ENCODE measurements at regions not wholly inside any gene's neighbourhood (a gene's known extent, or its start where the extent isn't known, plus 50 kb on each side); places are given as distances from the start of the nearest gene placed in this dataset.

- Histone ChIP-seq H3K4me1 (ENCODE audit: control insufficient read depth in 1 of 2, insufficient read depth in 2 of 2, low read length in 2 of 2) (no peaks in the 10 kb centered on the region), H2AFZ (ENCODE audit: insufficient read depth, low read length, poor library complexity) (no peak overlapping the region), H2AK5ac (ENCODE audit: low read length) (no peak overlapping the region), H3K4me2 (ENCODE audit: low read length) (no peak overlapping the region), H3K23ac (ENCODE audit: low read length) (no peak overlapping the region), H2BK5ac (ENCODE audit: low read depth, low read length, poor library complexity) (no peak overlapping the region), H3K27ac (ENCODE audit: low read depth, low read length) (no peak overlapping the region), H3K14ac (ENCODE audit: low read length) (no peak overlapping the region), H3K4ac (ENCODE audit: low read depth, low read length) (no peak overlapping the region), H3K9ac (ENCODE audit: low read length) (no peak overlapping the region), H3K18ac (ENCODE audit: low read length) (no peak overlapping the region), H3K79me1 (ENCODE audit: low read length) (no peaks in the 10 kb centered on the region), H4K8ac (ENCODE audit: low read depth, low read length) (no peak overlapping the region), H3K4me3 (ENCODE audit: low read depth, low read length) (no peak overlapping the region), H3K27me3 (ENCODE audit: insufficient read depth, low read length) (no peaks in the 10 kb centered on the region), H3K79me2 (ENCODE audit: control insufficient read depth, insufficient read depth, low read length, poor library complexity) (no peaks in the 10 kb centered on the region), H4K12ac (ENCODE audit: low read depth, low read length) (no peak overlapping the region), H2BK120ac (ENCODE audit: insufficient read depth, low read length, poor library complexity) (no peak overlapping the region), H3K36me3 (ENCODE audit: control insufficient read depth in 1 of 2, insufficient read depth in 2 of 2, low read length in 2 of 2) (no peaks in the 10 kb centered on the region), H4K91ac (ENCODE audit: low read depth, low read length) (no peak overlapping the region), H2BK12ac (ENCODE audit: low read length) (no peak overlapping the region), H3K9me3 (ENCODE audit: insufficient read depth, low read depth, low read length) (no peaks in the 10 kb centered on the region)
- whole genome bisulfite sequencing (ENCODE audit: extremely low coverage, insufficient coverage, insufficient read length), result no CpG with 5 or more reads among the region's 5 CpGs
- no peak for DNase-seq
Observed at GRCh38 chr1:208743361-208743760, 499.2 kb upstream of the PLXNA2 start.

GRCh38 chr1:208747979-208748378, 503.8 kb upstream of the PLXNA2 start:
- H3K4me1 ChIP-seq (ENCODE audit: control insufficient read depth in 1 of 2, insufficient read depth in 2 of 2, low read length in 2 of 2), result no peaks in the 10 kb centered on the region
- no peaks in the 10 kb centered on the region for H3K79me1 ChIP-seq (ENCODE audit: low read length)
- no peak overlapping the region for H4K8ac ChIP-seq (ENCODE audit: low read depth, low read length)
- no peak overlapping the region for H3K4me3 ChIP-seq (ENCODE audit: low read depth, low read length)
- no peak overlapping the region for H3K4ac ChIP-seq (ENCODE audit: low read depth, low read length)
- H2BK5ac ChIP-seq (ENCODE audit: low read depth, low read length, poor library complexity), result no peak overlapping the region
- no peak overlapping the region for H4K91ac ChIP-seq (ENCODE audit: low read depth, low read length)
- WGBS (ENCODE audit: extremely low coverage, insufficient coverage, insufficient read length), result no CpG with 5 or more reads among the region's 6 CpGs
- H2BK12ac ChIP-seq (ENCODE audit: low read length), result no peak overlapping the region
- H3K79me2 ChIP-seq (ENCODE audit: control insufficient read depth, insufficient read depth, low read length, poor library complexity), result no peaks in the 10 kb centered on the region
- H3K9ac ChIP-seq (ENCODE audit: low read length), result no peak overlapping the region
- H3K36me3 ChIP-seq (ENCODE audit: control insufficient read depth in 1 of 2, insufficient read depth in 2 of 2, low read length in 2 of 2), result no peaks in the 10 kb centered on the region
- no peak overlapping the region for H4K12ac ChIP-seq (ENCODE audit: low read depth, low read length)
- no peak overlapping the region for H3K27ac ChIP-seq (ENCODE audit: low read depth, low read length)
- no peaks in the 10 kb centered on the region for H3K9me3 ChIP-seq (ENCODE audit: insufficient read depth, low read depth, low read length)
- H3K27me3 ChIP-seq (ENCODE audit: insufficient read depth, low read length), result no peaks in the 10 kb centered on the region
- no peak overlapping the region for H2AK5ac ChIP-seq (ENCODE audit: low read length)
- H3K4me2 ChIP-seq (ENCODE audit: low read length), result no peak overlapping the region
- H3K14ac ChIP-seq (ENCODE audit: low read length), result no peak overlapping the region
- no peak overlapping the region for H2AFZ ChIP-seq (ENCODE audit: insufficient read depth, low read length, poor library complexity)
- no peak for DNase-seq
- no peak overlapping the region for H3K23ac ChIP-seq (ENCODE audit: low read length)
- H2BK120ac ChIP-seq (ENCODE audit: insufficient read depth, low read length, poor library complexity), result no peak overlapping the region
- H3K18ac ChIP-seq (ENCODE audit: low read length), result no peak overlapping the region

- no peak overlapping the region for H3K4ac ChIP-seq (ENCODE audit: low read depth, low read length)
- no peak for DNase-seq
- no peaks in the 10 kb centered on the region for H3K9me3 ChIP-seq (ENCODE audit: insufficient read depth, low read depth, low read length)
- H3K27me3 ChIP-seq (ENCODE audit: insufficient read depth, low read length), result no peaks in the 10 kb centered on the region
- no peak overlapping the region for H3K4me3 ChIP-seq (ENCODE audit: low read depth, low read length)
- H3K36me3 ChIP-seq (ENCODE audit: control insufficient read depth in 1 of 2, insufficient read depth in 2 of 2, low read length in 2 of 2), result no peaks in the 10 kb centered on the region
- H3K14ac ChIP-seq (ENCODE audit: low read length), result no peak overlapping the region
- no peak overlapping the region for H3K9ac ChIP-seq (ENCODE audit: low read length)
- no peak overlapping the region for H2BK12ac ChIP-seq (ENCODE audit: low read length)
- H3K27ac ChIP-seq (ENCODE audit: low read depth, low read length), result no peak overlapping the region
- no peaks in the 10 kb centered on the region for H3K79me1 ChIP-seq (ENCODE audit: low read length)
- H4K91ac ChIP-seq (ENCODE audit: low read depth, low read length), result no peak overlapping the region
- no CpG with 5 or more reads among the region's 6 CpGs for WGBS (ENCODE audit: extremely low coverage, insufficient coverage, insufficient read length)
- H3K18ac ChIP-seq (ENCODE audit: low read length), result no peak overlapping the region
- H2AK5ac ChIP-seq (ENCODE audit: low read length), result no peak overlapping the region
- H3K79me2 ChIP-seq (ENCODE audit: control insufficient read depth, insufficient read depth, low read length, poor library complexity), result no peaks in the 10 kb centered on the region
- H2BK5ac ChIP-seq (ENCODE audit: low read depth, low read length, poor library complexity), result no peak overlapping the region
- no peak overlapping the region for H4K12ac ChIP-seq (ENCODE audit: low read depth, low read length)
- no peak overlapping the region for H3K23ac ChIP-seq (ENCODE audit: low read length)
- H2AFZ ChIP-seq (ENCODE audit: insufficient read depth, low read length, poor library complexity), result no peak overlapping the region
- no peaks in the 10 kb centered on the region for H3K4me1 ChIP-seq (ENCODE audit: control insufficient read depth in 1 of 2, insufficient read depth in 2 of 2, low read length in 2 of 2)
- H4K8ac ChIP-seq (ENCODE audit: low read depth, low read length), result no peak overlapping the region
- no peak overlapping the region for H2BK120ac ChIP-seq (ENCODE audit: insufficient read depth, low read length, poor library complexity)
- no peak overlapping the region for H3K4me2 ChIP-seq (ENCODE audit: low read length)
Observed at GRCh38 chr1:208748387-208749165, 504.4 kb upstream of the PLXNA2 start.

GRCh38 chr1:208756339-208756981, 512.3 kb upstream of the PLXNA2 start:
- WGBS (ENCODE audit: extremely low coverage, insufficient coverage, insufficient read length), result no CpG with 5 or more reads among the region's 6 CpGs
- H3K4me2 ChIP-seq (ENCODE audit: low read length), result no peak overlapping the region
- H4K12ac ChIP-seq (ENCODE audit: low read depth, low read length), result no peak overlapping the region

More at GRCh38 chr1:208756339-208756981, 512.3 kb upstream of the PLXNA2 start:
- no peak for DNase-seq
- no peaks in the 10 kb centered on the region for H3K79me2 ChIP-seq (ENCODE audit: control insufficient read depth, insufficient read depth, low read length, poor library complexity)
- H2BK5ac ChIP-seq (ENCODE audit: low read depth, low read length, poor library complexity), result no peak overlapping the region
- no peak overlapping the region for H3K27ac ChIP-seq (ENCODE audit: low read depth, low read length)
- H2AFZ ChIP-seq (ENCODE audit: insufficient read depth, low read length, poor library complexity), result no peak overlapping the region
- peaks cover 0 to 2% of the 10 kb centered on the region in 2 experiments for H3K36me3 ChIP-seq (ENCODE audit: control insufficient read depth in 1 of 2, insufficient read depth in 2 of 2, low read length in 2 of 2)
- no peaks in the 10 kb centered on the region for H3K27me3 ChIP-seq (ENCODE audit: insufficient read depth, low read length)
- H3K18ac ChIP-seq (ENCODE audit: low read length), result no peak overlapping the region
- no peak overlapping the region for H3K14ac ChIP-seq (ENCODE audit: low read length)
- H4K8ac ChIP-seq (ENCODE audit: low read depth, low read length), result no peak overlapping the region
- H3K23ac ChIP-seq (ENCODE audit: low read length), result no peak overlapping the region
- H3K4me3 ChIP-seq (ENCODE audit: low read depth, low read length), result no peak overlapping the region
- H3K79me1 ChIP-seq (ENCODE audit: low read length), result no peaks in the 10 kb centered on the region
- no peaks in the 10 kb centered on the region for H3K9me3 ChIP-seq (ENCODE audit: insufficient read depth, low read depth, low read length)
- H2BK12ac ChIP-seq (ENCODE audit: low read length), result no peak overlapping the region
- H3K4me1 ChIP-seq (ENCODE audit: control insufficient read depth in 1 of 2, insufficient read depth in 2 of 2, low read length in 2 of 2), result no peaks in the 10 kb centered on the region
- no peak overlapping the region for H4K91ac ChIP-seq (ENCODE audit: low read depth, low read length)
- no peak overlapping the region for H2AK5ac ChIP-seq (ENCODE audit: low read length)
- H2BK120ac ChIP-seq (ENCODE audit: insufficient read depth, low read length, poor library complexity), result no peak overlapping the region
- H3K9ac ChIP-seq (ENCODE audit: low read length), result no peak overlapping the region
- H3K4ac ChIP-seq (ENCODE audit: low read depth, low read length), result no peak overlapping the region
